ENCODE measurements at regions not wholly inside any gene's neighbourhood (a gene's known extent, or its start where the extent isn't known, plus 50 kb on each side); places are given as distances from the start of the nearest gene placed in this dataset.

- DNase-seq (no peak), FAIRE-seq (no peak)
- no peaks in the 10 kb centered on the region for H3K27me3 ChIP-seq (ENCODE audit: control insufficient read depth in 3 of 3, insufficient read depth in 3 of 3, low read length in 3 of 3)
- H3K9me3 ChIP-seq (ENCODE audit: control insufficient read depth in 2 of 2, insufficient read depth in 1 of 2, low read depth in 1 of 2, low read length in 1 of 2): no peaks in the 10 kb centered on the region
- 66 to 78% (median 66%) methylated on average over 2 of the region's 2 CpGs for WGBS, 3 donors
- H3K27ac ChIP-seq (ENCODE audit: low read depth in 1 of 3, low read length in 2 of 3): no peak overlapping the region
- H3K4me1 ChIP-seq (ENCODE audit: control insufficient read depth in 3 of 3, insufficient read depth in 2 of 3, low read depth in 1 of 3, low read length in 2 of 3): no peaks in the 10 kb centered on the region
- no peak overlapping the region for H3K4me3 ChIP-seq (ENCODE audit: low read depth in 1 of 3, low read length in 3 of 3)
- no peaks in the 10 kb centered on the region for H3K36me3 ChIP-seq (ENCODE audit: control insufficient read depth in 3 of 3, insufficient read depth in 2 of 3, low read depth in 1 of 3, low read length in 3 of 3)
Measured at GRCh38 chr12:76631741-76632140, 72.2 kb upstream of the OSBPL8 start.

GRCh38 chr12:76633415-76633814 lies 73.8 kb upstream of the OSBPL8 start:
- no peak overlapping the region for H3K4me3 ChIP-seq (ENCODE audit: low read depth in 1 of 3, low read length in 3 of 3)
- no peak for FAIRE-seq
- H3K36me3 ChIP-seq (ENCODE audit: control insufficient read depth in 3 of 3, insufficient read depth in 2 of 3, low read depth in 1 of 3, low read length in 3 of 3): no peaks in the 10 kb centered on the region
- DNase-seq: peak in 1 of 2 donors; percentile 24
- H3K9me3 ChIP-seq (ENCODE audit: control insufficient read depth in 2 of 2, insufficient read depth in 1 of 2, low read depth in 1 of 2, low read length in 1 of 2): no peaks in the 10 kb centered on the region
- no peaks in the 10 kb centered on the region for H3K27me3 ChIP-seq (ENCODE audit: control insufficient read depth in 3 of 3, insufficient read depth in 3 of 3, low read length in 3 of 3)
- H3K27ac ChIP-seq (ENCODE audit: low read depth in 1 of 3, low read length in 2 of 3): no peak overlapping the region
- no peaks in the 10 kb centered on the region for H3K4me1 ChIP-seq (ENCODE audit: control insufficient read depth in 3 of 3, insufficient read depth in 2 of 3, low read depth in 1 of 3, low read length in 2 of 3)

DNA sequence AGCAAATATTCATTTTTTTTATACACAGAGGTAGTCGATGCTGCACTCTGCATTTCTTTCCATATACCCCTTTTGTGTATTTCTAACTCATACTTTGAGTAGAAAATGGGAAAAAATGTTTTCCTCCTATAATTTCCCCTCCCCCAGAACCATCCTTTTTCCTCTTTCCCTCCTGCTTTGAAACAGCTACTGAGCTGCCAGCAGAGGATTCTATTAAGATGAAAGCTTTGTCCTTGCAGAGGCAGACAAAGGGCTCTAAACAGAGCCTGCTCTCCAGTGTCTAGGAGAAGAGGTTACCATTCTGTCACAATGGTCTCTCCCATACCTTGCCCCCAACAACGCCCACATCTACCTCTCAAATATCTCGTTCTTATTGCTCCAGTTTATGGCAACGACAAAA lies 74.6 kb upstream of the OSBPL8 start:
- 78 to 84% (median 80%) methylated on average over 4 of the region's 4 CpGs for WGBS, 3 donors
- no peak overlapping the region for H3K27ac ChIP-seq (ENCODE audit: low read depth in 1 of 3, low read length in 2 of 3)
- DNase-seq (no peak), FAIRE-seq (no peak)
- no peaks in the 10 kb centered on the region for H3K9me3 ChIP-seq (ENCODE audit: control insufficient read depth in 2 of 2, insufficient read depth in 1 of 2, low read depth in 1 of 2, low read length in 1 of 2)
- no peaks in the 10 kb centered on the region for H3K27me3 ChIP-seq (ENCODE audit: control insufficient read depth in 3 of 3, insufficient read depth in 3 of 3, low read length in 3 of 3)
- H3K36me3 ChIP-seq (ENCODE audit: control insufficient read depth in 3 of 3, insufficient read depth in 2 of 3, low read depth in 1 of 3, low read length in 3 of 3): no peaks in the 10 kb centered on the region
- H3K4me3 ChIP-seq (ENCODE audit: low read depth in 1 of 3, low read length in 3 of 3): no peak overlapping the region
- H3K4me1 ChIP-seq (ENCODE audit: control insufficient read depth in 3 of 3, insufficient read depth in 2 of 3, low read depth in 1 of 3, low read length in 2 of 3): no peaks in the 10 kb centered on the region

DNA sequence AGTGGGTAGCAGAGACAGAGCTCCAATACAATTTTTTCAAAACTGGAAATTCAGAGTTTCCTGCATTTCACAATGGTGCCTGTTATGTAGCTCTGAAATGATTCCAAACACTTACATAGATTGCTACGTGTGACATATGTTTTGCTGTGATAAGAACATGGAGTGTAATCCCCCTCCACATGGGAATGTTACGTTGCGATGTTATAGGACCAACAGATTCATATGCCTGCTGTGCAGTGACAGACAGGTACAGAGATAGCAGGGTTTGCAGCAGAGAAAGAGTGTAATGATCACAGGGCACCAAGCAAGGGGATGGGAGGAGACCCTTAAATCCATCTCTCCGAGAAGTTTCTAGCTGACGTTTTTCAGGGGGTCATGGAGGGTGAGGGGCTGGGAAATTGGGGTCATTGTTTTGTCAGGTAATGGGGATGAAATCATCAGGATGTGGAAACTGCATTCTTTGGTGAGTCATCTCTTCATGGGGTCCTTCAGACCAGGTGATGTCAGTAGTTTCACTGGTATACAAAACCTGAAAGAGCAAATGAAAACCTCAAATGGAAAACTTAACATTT lies 76.6 kb upstream of the OSBPL8 start:
- Histone ChIP-seq H3K9me3 (ENCODE audit: control insufficient read depth in 2 of 2, insufficient read depth in 1 of 2, low read depth in 1 of 2, low read length in 1 of 2) (no peaks in the 10 kb centered on the region), H3K27ac (ENCODE audit: low read depth in 1 of 3, low read length in 2 of 3) (no peak overlapping the region), H3K27me3 (ENCODE audit: control insufficient read depth in 3 of 3, insufficient read depth in 3 of 3, low read length in 3 of 3) (no peaks in the 10 kb centered on the region), H3K4me3 (ENCODE audit: low read depth in 1 of 3, low read length in 3 of 3) (no peak overlapping the region), H3K36me3 (ENCODE audit: control insufficient read depth in 3 of 3, insufficient read depth in 2 of 3, low read depth in 1 of 3, low read length in 3 of 3) (no peaks in the 10 kb centered on the region), H3K4me1 (ENCODE audit: control insufficient read depth in 3 of 3, insufficient read depth in 2 of 3, low read depth in 1 of 3, low read length in 2 of 3) (no peaks in the 10 kb centered on the region)
- 76 to 83% (median 78%) methylated on average over 5 of the region's 5 CpGs for WGBS, 3 donors
- no peak for FAIRE-seq
- DNase-seq: no peak

DNA sequence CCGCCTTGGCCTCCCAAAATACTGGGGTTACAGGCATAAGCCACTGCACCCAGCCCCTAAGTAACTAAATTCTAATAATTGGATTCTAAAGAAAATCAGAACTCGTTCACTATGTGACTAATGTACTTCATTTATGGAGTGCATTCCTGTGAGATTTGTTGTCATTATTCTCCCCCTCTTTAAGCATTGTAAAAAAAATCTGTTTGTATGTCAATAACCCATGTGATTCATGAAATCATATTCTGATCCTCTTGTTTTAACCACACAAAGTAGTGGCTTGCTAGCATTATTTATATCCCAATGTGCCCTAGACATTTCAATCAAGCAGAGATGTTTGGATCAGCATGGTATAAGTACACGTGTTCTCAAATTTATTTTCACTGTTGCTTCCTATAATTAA lies 78.2 kb upstream of the OSBPL8 start:
- no peaks in the 10 kb centered on the region for H3K4me1 ChIP-seq (ENCODE audit: control insufficient read depth in 3 of 3, insufficient read depth in 2 of 3, low read depth in 1 of 3, low read length in 2 of 3)
- FAIRE-seq (no peak), DNase-seq (no peak)
- 82 to 90% (median 87%) methylated on average over 3 of the region's 3 CpGs for WGBS, 3 donors
- no peaks in the 10 kb centered on the region for H3K27me3 ChIP-seq (ENCODE audit: control insufficient read depth in 3 of 3, insufficient read depth in 3 of 3, low read length in 3 of 3)
- H3K4me3 ChIP-seq (ENCODE audit: low read depth in 1 of 3, low read length in 3 of 3): no peak overlapping the region
- no peak overlapping the region for H3K27ac ChIP-seq (ENCODE audit: low read depth in 1 of 3, low read length in 2 of 3)
- H3K9me3 ChIP-seq (ENCODE audit: control insufficient read depth in 2 of 2, insufficient read depth in 1 of 2, low read depth in 1 of 2, low read length in 1 of 2): no peaks in the 10 kb centered on the region
- no peaks in the 10 kb centered on the region for H3K36me3 ChIP-seq (ENCODE audit: control insufficient read depth in 3 of 3, insufficient read depth in 2 of 3, low read depth in 1 of 3, low read length in 3 of 3)

DNA sequence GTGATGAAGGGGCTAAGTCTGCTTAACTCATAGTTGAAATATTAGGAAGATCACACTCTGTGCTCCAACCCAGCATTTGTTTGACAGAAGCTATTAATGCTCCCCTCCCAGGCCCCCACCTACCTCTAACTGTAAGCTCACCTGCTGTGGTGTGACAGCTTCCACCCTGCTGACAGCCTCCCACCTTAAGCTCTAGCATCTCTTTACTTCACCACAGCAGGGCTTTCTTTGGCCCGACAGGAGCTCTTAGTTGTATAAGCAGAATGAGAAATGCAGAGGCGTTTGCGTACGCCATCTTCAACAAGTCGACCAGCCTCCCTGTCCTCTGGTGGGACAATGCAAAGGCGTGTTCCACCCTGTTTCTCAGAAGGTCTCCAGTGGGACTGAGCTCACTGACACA lies 80.1 kb upstream of the OSBPL8 start:
- 91 to 94% (median 94%) methylated on average over 6 of the region's 6 CpGs for WGBS, 3 donors
- Histone ChIP-seq H3K9me3 (ENCODE audit: control insufficient read depth in 2 of 2, insufficient read depth in 1 of 2, low read depth in 1 of 2, low read length in 1 of 2) (no peaks in the 10 kb centered on the region), H3K27me3 (ENCODE audit: control insufficient read depth in 3 of 3, insufficient read depth in 3 of 3, low read length in 3 of 3) (no peaks in the 10 kb centered on the region), H3K4me1 (ENCODE audit: control insufficient read depth in 3 of 3, insufficient read depth in 2 of 3, low read depth in 1 of 3, low read length in 2 of 3) (no peaks in the 10 kb centered on the region), H3K27ac (ENCODE audit: low read depth in 1 of 3, low read length in 2 of 3) (no peak overlapping the region), H3K36me3 (ENCODE audit: control insufficient read depth in 3 of 3, insufficient read depth in 2 of 3, low read depth in 1 of 3, low read length in 3 of 3) (no peaks in the 10 kb centered on the region), H3K4me3 (ENCODE audit: low read depth in 1 of 3, low read length in 3 of 3) (no peak overlapping the region)
- no peak for FAIRE-seq
- no peak for DNase-seq

GRCh38 chr12:76641073-76641472 lies 81.5 kb upstream of the OSBPL8 start:
- no peak for FAIRE-seq
- Histone ChIP-seq H3K27me3 (ENCODE audit: control insufficient read depth in 3 of 3, insufficient read depth in 3 of 3, low read length in 3 of 3) (no peaks in the 10 kb centered on the region), H3K27ac (ENCODE audit: low read depth in 1 of 3, low read length in 2 of 3) (no peak overlapping the region), H3K9me3 (ENCODE audit: control insufficient read depth in 2 of 2, insufficient read depth in 1 of 2, low read depth in 1 of 2, low read length in 1 of 2) (no peaks in the 10 kb centered on the region), H3K4me3 (ENCODE audit: low read depth in 1 of 3, low read length in 3 of 3) (no peak overlapping the region), H3K36me3 (ENCODE audit: control insufficient read depth in 3 of 3, insufficient read depth in 2 of 3, low read depth in 1 of 3, low read length in 3 of 3) (no peaks in the 10 kb centered on the region), H3K4me1 (ENCODE audit: control insufficient read depth in 3 of 3, insufficient read depth in 2 of 3, low read depth in 1 of 3, low read length in 2 of 3) (no peaks in the 10 kb centered on the region)
- 82 to 93% (median 82%) methylated on average over 1 of the region's 1 CpG for WGBS, 3 donors
- no peak for DNase-seq

- Histone ChIP-seq H3K9me3 (ENCODE audit: control insufficient read depth in 2 of 2, insufficient read depth in 1 of 2, low read depth in 1 of 2, low read length in 1 of 2) (no peaks in the 10 kb centered on the region), H3K27me3 (ENCODE audit: control insufficient read depth in 3 of 3, insufficient read depth in 3 of 3, low read length in 3 of 3) (no peaks in the 10 kb centered on the region), H3K36me3 (ENCODE audit: control insufficient read depth in 3 of 3, insufficient read depth in 2 of 3, low read depth in 1 of 3, low read length in 3 of 3) (no peaks in the 10 kb centered on the region), H3K4me1 (ENCODE audit: control insufficient read depth in 3 of 3, insufficient read depth in 2 of 3, low read depth in 1 of 3, low read length in 2 of 3) (no peaks in the 10 kb centered on the region), H3K27ac (ENCODE audit: low read depth in 1 of 3, low read length in 2 of 3) (no peak overlapping the region), H3K4me3 (ENCODE audit: low read depth in 1 of 3, low read length in 3 of 3) (no peak overlapping the region)
- FAIRE-seq (no peak), DNase-seq (no peak)
- WGBS, 3 donors: 76 to 86% (median 80%) methylated on average over 2 of the region's 2 CpGs
Measured at GRCh38 chr12:76641961-76642360, 82.4 kb upstream of the OSBPL8 start.

DNA sequence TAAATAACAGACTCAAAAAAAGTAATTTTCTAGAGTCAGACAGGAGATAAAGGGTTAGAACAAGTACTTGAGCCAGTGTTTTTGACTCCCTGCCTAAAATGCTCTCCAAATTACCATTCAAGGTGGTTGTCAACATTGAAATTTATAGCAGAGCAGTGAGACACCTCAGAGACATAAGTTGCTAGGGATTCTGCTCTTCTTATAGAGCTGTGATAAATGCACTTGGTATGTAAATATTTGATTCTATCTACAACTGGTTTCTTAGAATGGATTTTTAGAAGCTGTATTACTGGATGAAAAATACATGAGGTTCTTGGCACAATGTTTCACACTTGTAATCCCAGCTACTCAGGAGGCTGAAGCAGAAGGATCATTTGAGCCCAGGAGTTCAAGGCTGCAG lies 83.9 kb upstream of the OSBPL8 start:
- Histone ChIP-seq H3K4me3 (ENCODE audit: low read depth in 1 of 3, low read length in 3 of 3) (no peak overlapping the region), H3K27ac (ENCODE audit: low read depth in 1 of 3, low read length in 2 of 3) (no peak overlapping the region), H3K4me1 (ENCODE audit: control insufficient read depth in 3 of 3, insufficient read depth in 2 of 3, low read depth in 1 of 3, low read length in 2 of 3) (no peaks in the 10 kb centered on the region), H3K9me3 (ENCODE audit: control insufficient read depth in 2 of 2, insufficient read depth in 1 of 2, low read depth in 1 of 2, low read length in 1 of 2) (no peaks in the 10 kb centered on the region), H3K36me3 (ENCODE audit: control insufficient read depth in 3 of 3, insufficient read depth in 2 of 3, low read depth in 1 of 3, low read length in 3 of 3) (no peaks in the 10 kb centered on the region), H3K27me3 (ENCODE audit: control insufficient read depth in 3 of 3, insufficient read depth in 3 of 3, low read length in 3 of 3) (no peaks in the 10 kb centered on the region)
- no peak for FAIRE-seq
- DNase-seq: no peak
